Endothelial cell of umbilical vein (primary cell): ENCODE measurements at regions not wholly inside any gene's neighbourhood (a gene's known extent, or its start where the extent isn't known, plus 50 kb on each side); places are given as distances from the start of the nearest gene placed in this dataset.

ENCODE experiments used
- BruUV-seq: library from RNA; stranded (reverse); fragments of 400-500 nt; replicated peaks from 2 replicates; lab custom pipeline; 2021; lab: Mats Ljungman, UMichigan
- CTCF ChIA-PET: fragments of 300-600, 350-600 bp; sonication (Branson Sonifier 250); formaldehyde crosslinking; loops from one replicate; lab custom pipeline; 2021; ENCODE audit warnings: antibody characterized with exemption, inconsistent platforms; lab: Charles Lee
- POLR2A ChIA-PET: fragments of 300-600, 350-600 bp; sonication (Branson Sonifier 250); formaldehyde crosslinking; loops from one replicate; lab custom pipeline; 2021; ENCODE audit warnings: antibody characterized with exemption, inconsistent platforms; lab: Charles Lee
- DNase-seq: peaks from one replicate; pipeline ENCODE4 v3.0.0-alpha.2; 2011; ENCODE audit warnings: low read depth, low spot score
- FAIRE-seq: peaks from 2 replicates; lab custom pipeline; 2011; peaks lifted over from hg19 to GRCh38; lab: Jason Lieb, UNC
- H2AFZ ChIP-seq: 2 replicates; pipeline ENCODE4 v1.6.0; 2012; ENCODE audit warnings: low read depth, low read length, control low read depth, inconsistent platforms
- H3K27ac ChIP-seq: 2 replicates; pipeline ENCODE4 v1.5.1; 2011; ENCODE audit warnings: low read depth, mild to moderate bottlenecking, control low read depth, low read length, moderate library complexity; ENCODE audit not compliant: insufficient read depth
- H3K27me3 ChIP-seq, 2 experiments: 2 replicates each; pipeline versions ENCODE4 v1.6.0 to v1.6.1; 2011; ENCODE audit warnings: low read length in 2 of 2, mixed read lengths in 1 of 2; ENCODE audit not compliant: control insufficient read depth in 2 of 2, insufficient read depth in 2 of 2
- H3K36me3 ChIP-seq, 2 experiments: 2 replicates in 1 of 2; 3 replicates in 1 of 2; pipeline ENCODE4 v1.5.1; 2011; ENCODE audit warnings: low read length in 2 of 2, mild to moderate bottlenecking in 1 of 2, moderate library complexity in 1 of 2; ENCODE audit not compliant: control insufficient read depth in 2 of 2, insufficient read depth in 2 of 2; ENCODE audit errors: extremely low read depth in 1 of 2
- H3K4me1 ChIP-seq: 3 replicates; pipeline ENCODE4 v1.5.1; 2011; ENCODE audit warnings: mild to moderate bottlenecking, low read length; ENCODE audit not compliant: control insufficient read depth, insufficient read depth; ENCODE audit errors: extremely low read depth
- H3K4me2 ChIP-seq: 2 replicates; pipeline ENCODE4 v1.6.1; 2011; ENCODE audit warnings: low read length, control low read depth, mixed read lengths; ENCODE audit not compliant: insufficient read depth
- H3K4me3 ChIP-seq, 3 experiments: fragments of 200-600 bp in 1 of 3; sonication (generic), shearing (Covaris generic) in 1 of 3; replicated peaks in 1 of 3; 2 replicates each; pipeline ENCODE4 v1.5.1; 2011 to 2016; ENCODE audit warnings: control low read depth in 3 of 3, low read length in 3 of 3, mild to moderate bottlenecking in 2 of 3, inconsistent platforms in 1 of 3, low read depth in 1 of 3, moderate library complexity in 1 of 3; ENCODE audit not compliant: insufficient read depth in 1 of 3
- H3K79me2 ChIP-seq: 2 replicates; pipeline ENCODE4 v1.6.0; 2012; ENCODE audit warnings: low read length, inconsistent platforms; ENCODE audit not compliant: control insufficient read depth, insufficient read depth
- H3K9ac ChIP-seq: replicated peaks from 2 replicates; pipeline ENCODE3; 2011; ENCODE audit warnings: low read length, control low read depth; ENCODE audit not compliant: insufficient read depth; ENCODE audit errors: extremely low read depth
- H3K9me1 ChIP-seq: replicated peaks from 3 replicates; pipeline ENCODE4 v1.6.0; 2011; ENCODE audit warnings: mild to moderate bottlenecking, low read length; ENCODE audit not compliant: control insufficient read depth, insufficient read depth; ENCODE audit errors: extremely low read depth
- H3K9me3 ChIP-seq: replicated peaks from 2 replicates; pipeline ENCODE4 v1.5.1; 2012; ENCODE audit warnings: low read length, inconsistent platforms; ENCODE audit not compliant: control insufficient read depth, insufficient read depth
- H4K20me1 ChIP-seq: replicated peaks from 2 replicates; pipeline ENCODE3; 2011; ENCODE audit warnings: mild to moderate bottlenecking, low read length; ENCODE audit not compliant: control insufficient read depth, insufficient read depth; ENCODE audit errors: extremely low read depth
- CTCF ChIP-seq, 2 donors: IDR thresholded peaks; 1 replicate in 1 of 2; 2 replicates in 1 of 2; pipeline ENCODE4 v1.5.1; 2011; ENCODE audit warnings: low read length in 2 of 2, mild to moderate bottlenecking in 2 of 2, moderate library complexity in 2 of 2, control low read depth in 1 of 2, inconsistent platforms in 1 of 2, low read depth in 1 of 2; ENCODE audit not compliant: insufficient read depth in 1 of 2; ENCODE audit errors: extremely low read depth in 1 of 2
- EZH2 ChIP-seq: IDR thresholded peaks from 2 replicates; pipeline ENCODE4 v1.6.1; 2012; ENCODE audit warnings: borderline replicate concordance, low read depth, mild to moderate bottlenecking, moderate library complexity, low read length, inconsistent platforms; ENCODE audit not compliant: severe bottlenecking
- FOS ChIP-seq: IDR thresholded peaks from 2 replicates; pipeline ENCODE4 v1.6.1; 2011; ENCODE audit warnings: mild to moderate bottlenecking, low read length, moderate library complexity, borderline replicate concordance; ENCODE audit not compliant: insufficient read depth
- GATA2 ChIP-seq: IDR thresholded peaks from 2 replicates; pipeline ENCODE4 v1.7.0; 2011; ENCODE audit warnings: low read depth, mild to moderate bottlenecking, moderate library complexity, mixed read lengths, low read length; ENCODE audit not compliant: insufficient read length, insufficient read depth
- JUN ChIP-seq: IDR thresholded peaks from 2 replicates; pipeline ENCODE4 v1.6.1; 2011; ENCODE audit warnings: borderline replicate concordance, low read depth; ENCODE audit not compliant: insufficient read length, insufficient read depth
- MAX ChIP-seq: IDR thresholded peaks from 2 replicates; pipeline ENCODE4 v1.6.1; 2011; ENCODE audit not compliant: insufficient read depth, insufficient read length
- MYC ChIP-seq: IDR thresholded peaks from one replicate; pipeline ENCODE4 v1.6.1; 2011; ENCODE audit warnings: mild to moderate bottlenecking, low read depth, low read length
- POLR2A ChIP-seq: IDR thresholded peaks from 2 replicates; pipeline ENCODE4 v1.6.1; 2012; ENCODE audit warnings: low read depth, mild to moderate bottlenecking, control low read depth, low read length
- POLR2AphosphoS5 ChIP-seq: IDR thresholded peaks from 2 replicates; pipeline ENCODE4 v1.6.1; 2012; ENCODE audit warnings: low read depth, mild to moderate bottlenecking, control low read depth, low read length, moderate library complexity; ENCODE audit not compliant: insufficient read depth
- dilution Hi-C: fragments of 300-500 bp; cut with MboI; formaldehyde crosslinking; loops from one replicate; pipeline ENCODE4 v1.15.0; 2019; ENCODE audit warnings: low sequenced_read_pairs; ENCODE audit not compliant: extremely low pct_ligation_motif_present
- intact Hi-C: fragments of 100-400 bp; cut with micrococcal nuclease; formaldehyde crosslinking; loops from one replicate; pipeline ENCODE4 v1.10.0; 2022

GRCh38 chr10:56912043-56912442 lies 551.0 kb upstream of the ZWINT start:
- intact Hi-C loops: no loop called here
- no peak overlapping the region for H3K9ac ChIP-seq
- FAIRE-seq: no peak
- TF ChIP-seq CTCF (IDR thresholded peaks at IDR 0.05; ENCODE audit: extremely low read depth in 1 of 2, insufficient read depth in 1 of 2, low read depth in 1 of 2, low read length in 2 of 2) (no peak), POLR2AphosphoS5 (no peak), MYC (no peak), JUN (no peak)
- DNase-seq: no peak
- H3K36me3 ChIP-seq: no peaks in the 10 kb centered on the region
- no peak overlapping the region for H3K27ac ChIP-seq
- dilution Hi-C loops: no loop called here
- H3K9me1 ChIP-seq: no peaks in the 10 kb centered on the region
- no peaks in the 10 kb centered on the region for H3K27me3 ChIP-seq
- no peaks in the 10 kb centered on the region for H3K79me2 ChIP-seq
- BruUV-seq: no TSS peak
- no peak overlapping the region for H3K4me2 ChIP-seq
- peaks cover 5% of the 10 kb centered on the region for H3K9me3 ChIP-seq
- no peak overlapping the region for H3K4me3 ChIP-seq
- H3K4me1 ChIP-seq: no peaks in the 10 kb centered on the region
- no peak overlapping the region for H2AFZ ChIP-seq
- POLR2A ChIA-PET: no interaction called here
- H4K20me1 ChIP-seq: no peaks in the 10 kb centered on the region
- CTCF ChIA-PET: no interaction called here

- Histone ChIP-seq H4K20me1 (no peaks in the 10 kb centered on the region), H3K4me3 (no peak overlapping the region), H3K4me1 (no peaks in the 10 kb centered on the region), H3K79me2 (no peaks in the 10 kb centered on the region), H3K36me3 (no peaks in the 10 kb centered on the region), H2AFZ (no peak overlapping the region), H3K27me3 (no peaks in the 10 kb centered on the region), H3K9me3 (peaks cover 2% of the 10 kb centered on the region), H3K9ac (no peak overlapping the region), H3K27ac (no peak overlapping the region), H3K9me1 (no peaks in the 10 kb centered on the region), H3K4me2 (no peak overlapping the region)
- intact Hi-C loops: no loop called here
- ChIA-PET CTCF (no interaction called here), POLR2A (no interaction called here)
- dilution Hi-C loops: no loop called here
- TF ChIP-seq EZH2: no peak
- no peak for TF ChIP-seq POLR2AphosphoS5
- no peak for TF ChIP-seq MYC
- no peak for TF ChIP-seq CTCF (IDR thresholded peaks at IDR 0.05; ENCODE audit: extremely low read depth in 1 of 2, insufficient read depth in 1 of 2, low read depth in 1 of 2, low read length in 2 of 2)
- TF ChIP-seq FOS: no peak
- no peak for TF ChIP-seq MAX
- TF ChIP-seq POLR2A: no peak
- no peak for TF ChIP-seq GATA2
- no peak for TF ChIP-seq JUN
- no peak for FAIRE-seq
- BruUV-seq: no TSS peak
- DNase-seq: no peak
Observed at GRCh38 chr10:56905051-56905450, 544.0 kb upstream of the ZWINT start.
